CD1c-positive myeloid dendritic cell (primary cell): ENCODE measurements at regions not wholly inside any gene's neighbourhood (a gene's known extent, or its start where the extent isn't known, plus 50 kb on each side); places are given as distances from the start of the nearest gene placed in this dataset.

Source experiments
- DNase-seq: peaks from one replicate; pipeline ENCODE4 v3.0.0-alpha.2; 2016; ENCODE audit errors: extremely low spot score

DNA sequence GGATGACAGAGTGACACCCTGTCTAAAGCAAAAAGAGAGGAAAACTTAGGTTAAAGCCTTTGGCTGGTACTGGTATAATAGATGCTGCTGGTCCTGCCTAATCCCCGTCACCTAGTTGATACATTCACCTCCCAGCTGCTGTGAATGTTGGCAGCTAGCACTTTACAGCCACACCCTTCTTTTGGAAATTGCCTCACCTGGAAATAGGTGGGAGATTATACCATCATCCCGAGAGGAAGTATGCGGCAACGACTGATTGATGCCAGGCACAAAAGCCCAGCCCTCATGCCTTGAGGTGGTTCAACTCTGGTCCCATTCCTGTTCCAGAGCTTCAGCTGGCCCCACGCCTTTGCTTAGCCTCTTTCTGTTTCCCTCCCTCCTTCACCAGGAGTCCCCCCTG lies 53.2 kb upstream of the SIAH1 start:
- DNase-seq = no peak

DNA sequence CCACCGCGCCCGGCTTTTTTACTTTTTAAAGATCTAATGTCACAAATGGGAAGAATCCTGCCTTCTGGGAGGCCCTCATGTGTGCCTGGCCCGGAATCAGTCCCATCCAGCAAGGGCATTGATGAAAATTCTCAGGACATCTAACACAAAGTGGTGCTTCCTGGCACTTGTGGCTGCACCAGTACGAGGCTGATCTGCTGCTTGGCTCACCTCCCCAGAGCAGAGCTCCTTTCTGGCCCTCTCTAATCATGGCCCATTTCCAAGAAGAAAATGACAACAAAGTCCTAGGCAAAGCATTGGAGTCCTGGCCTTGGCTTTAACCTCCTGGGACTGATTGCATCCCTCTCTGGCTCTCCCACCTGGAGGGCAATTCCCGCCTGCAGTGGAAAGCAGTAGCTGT lies 50.7 kb upstream of the SIAH1 start:
- DNase-seq = no peak

- no peak for DNase-seq
Observed at GRCh38 chr16:48435318-48435680, 50.1 kb upstream of the SIAH1 start.
